ENCODE measurements at regions not wholly inside any gene's neighbourhood (a gene's known extent, or its start where the extent isn't known, plus 50 kb on each side); places are given as distances from the start of the nearest gene placed in this dataset.

GRCh38 chr2:111627256-111627655, 256.7 kb downstream of the ANAPC1 start:
- Mint-ChIP-seq H3K27me3 (ENCODE audit: insufficient read depth, unreplicated experiment) (no peaks in the 10 kb centered on the region), H3K27ac (ENCODE audit: low read depth, unreplicated experiment) (no peak overlapping the region), H3K36me3 (ENCODE audit: insufficient read depth, unreplicated experiment) (peaks cover 14% of the 10 kb centered on the region), H3K9me3 (ENCODE audit: unreplicated experiment) (peaks cover 22% of the 10 kb centered on the region), H3K4me1 (ENCODE audit: insufficient read depth, unreplicated experiment) (peaks cover 41% of the 10 kb centered on the region), H3K4me3 (ENCODE audit: unreplicated experiment) (no peak overlapping the region)
- DNase-seq (ENCODE audit: unreplicated experiment): no peak
- intact Hi-C loops (cut with micrococcal nuclease): loop anchor here (5.0 kb wide), 1 partner anchor 35 kb away; no protein-coding TSS in a partner anchor
- POLR2A ChIA-PET: interaction anchor here (1.0 to 3.2 kb wide), 5 partner anchors 13 to 72 kb away, joined by 3 to 34 read pairs (median 9); no protein-coding TSS in a partner anchor
- BruUV-seq (replicated peaks): no TSS peak
- TF ChIP-seq CTCF (IDR thresholded peaks at IDR 0.05; ENCODE audit: unreplicated experiment): no peak
- CTCF ChIA-PET: no interaction called here

GRCh38 chr2:111628221-111628620, 255.8 kb downstream of the ANAPC1 start:
- no TSS peak for BruUV-seq (replicated peaks)
- Mint-ChIP-seq H3K9me3 (ENCODE audit: unreplicated experiment) (peaks cover 22% of the 10 kb centered on the region), H3K27me3 (ENCODE audit: insufficient read depth, unreplicated experiment) (no peaks in the 10 kb centered on the region), H3K4me1 (ENCODE audit: insufficient read depth, unreplicated experiment) (peaks cover 32% of the 10 kb centered on the region), H3K36me3 (ENCODE audit: insufficient read depth, unreplicated experiment) (peaks cover 10% of the 10 kb centered on the region), H3K4me3 (ENCODE audit: unreplicated experiment) (no peak overlapping the region), H3K27ac (ENCODE audit: low read depth, unreplicated experiment) (no peak overlapping the region)
- POLR2A ChIA-PET: interaction anchor here (0.6 to 3.2 kb wide), 4 partner anchors 12 to 310 kb away, joined by 3 to 9 read pairs (median 4); no protein-coding TSS in a partner anchor
- no peak for DNase-seq (ENCODE audit: unreplicated experiment)
- no peak for TF ChIP-seq CTCF (IDR thresholded peaks at IDR 0.05; ENCODE audit: unreplicated experiment)
- CTCF ChIA-PET: no interaction called here
- intact Hi-C loops (cut with micrococcal nuclease): loop anchor here (5.0 kb wide), 1 partner anchor 34 kb away; no protein-coding TSS in a partner anchor

GRCh38 chr2:111629983-111630382, 254.0 kb downstream of the ANAPC1 start:
- no peak for DNase-seq (ENCODE audit: unreplicated experiment)
- no peak for TF ChIP-seq CTCF (IDR thresholded peaks at IDR 0.05; ENCODE audit: unreplicated experiment)
- intact Hi-C loops (cut with micrococcal nuclease): loop anchor here (5.0 kb wide), 1 partner anchor 32 kb away; no protein-coding TSS in a partner anchor
- POLR2A ChIA-PET: interaction anchor here (1.6 to 3.2 kb wide), 2 partner anchors 10 to 30 kb away, joined by 5 to 9 read pairs; no protein-coding TSS in a partner anchor
- Mint-ChIP-seq H3K27ac (ENCODE audit: low read depth, unreplicated experiment) (no peak overlapping the region), H3K27me3 (ENCODE audit: insufficient read depth, unreplicated experiment) (no peaks in the 10 kb centered on the region), H3K4me3 (ENCODE audit: unreplicated experiment) (no peak overlapping the region), H3K4me1 (ENCODE audit: insufficient read depth, unreplicated experiment) (peaks cover 17% of the 10 kb centered on the region), H3K9me3 (ENCODE audit: unreplicated experiment) (peaks cover 14% of the 10 kb centered on the region), H3K36me3 (ENCODE audit: insufficient read depth, unreplicated experiment) (peaks cover 6% of the 10 kb centered on the region)
- CTCF ChIA-PET: no interaction called here
- BruUV-seq (replicated peaks): no TSS peak

GRCh38 chr2:111632661-111633060, 251.3 kb downstream of the ANAPC1 start:
- DNase-seq (ENCODE audit: unreplicated experiment): no peak
- CTCF ChIA-PET: no interaction called here

More at GRCh38 chr2:111632661-111633060, 251.3 kb downstream of the ANAPC1 start:
- H3K27ac Mint-ChIP-seq (ENCODE audit: low read depth, unreplicated experiment): no peak overlapping the region
- H3K9me3 Mint-ChIP-seq (ENCODE audit: unreplicated experiment): peaks cover 16% of the 10 kb centered on the region
- H3K27me3 Mint-ChIP-seq (ENCODE audit: insufficient read depth, unreplicated experiment): no peaks in the 10 kb centered on the region
- POLR2A ChIA-PET: interaction anchor here (0.8 to 1.0 kb wide), 2 partner anchors 13 to 19 kb away, joined by 3 read pairs; no protein-coding TSS in a partner anchor
- no TSS peak for BruUV-seq (replicated peaks)
- TF ChIP-seq CTCF (IDR thresholded peaks at IDR 0.05; ENCODE audit: unreplicated experiment): no peak
- intact Hi-C loops (cut with micrococcal nuclease): no loop called here
- H3K4me1 Mint-ChIP-seq (ENCODE audit: insufficient read depth, unreplicated experiment): peaks cover 5% of the 10 kb centered on the region
- H3K36me3 Mint-ChIP-seq (ENCODE audit: insufficient read depth, unreplicated experiment): peaks cover 6% of the 10 kb centered on the region
- no peak overlapping the region for H3K4me3 Mint-ChIP-seq (ENCODE audit: unreplicated experiment)

All from MCF 10A (cell line).